HepG2 (cell line): ENCODE measurements at regions not wholly inside any gene's neighbourhood (a gene's known extent, or its start where the extent isn't known, plus 50 kb on each side); places are given as distances from the start of the nearest gene placed in this dataset.

Experiments used
- ATAC-seq: fragments of 200-7000 bp; cut with Tn5 transposase; 3 replicates; pipeline ENCODE4 v1.9.1; 2020; ENCODE audit warnings: mild to moderate bottlenecking, moderate library complexity
- BruUV-seq: library from RNA; stranded (reverse); fragments of 400-500 nt; replicated peaks from 2 replicates; lab custom pipeline; 2021; lab: Mats Ljungman, UMichigan
- CTCF ChIA-PET: fragments of 300-600 bp; formaldehyde crosslinking; extraction: SDS; loops from one replicate; lab custom pipeline; 2021; ENCODE audit warnings: low total read pairs, inconsistent platforms, low intra/inter-chr PET ratio; lab: Yijun Ruan, JAX
- POLR2A ChIA-PET: fragments of 350-600 bp; sonication (Branson Sonifier 250); formaldehyde crosslinking; loops from one replicate; lab custom pipeline; 2020; ENCODE audit warnings: antibody characterized with exemption, inconsistent platforms; lab: Yijun Ruan, JAX
- DNase-seq: peaks from one replicate; pipeline ENCODE4 v3.0.0-alpha.2; 2015; ENCODE audit warnings: low spot score
- FAIRE-seq: peaks from 3 replicates; lab custom pipeline; 2011; peaks lifted over from hg19 to GRCh38; lab: Jason Lieb, UNC
- H2AFZ ChIP-seq: one replicate; pipeline ENCODE4 v1.6.1; 2011; ENCODE audit warnings: low read length, inconsistent platforms
- H3K27ac ChIP-seq: fragments of 300-600 bp; 3 replicates; pipeline ENCODE4 v1.8.0; 2011; ENCODE audit warnings: mixed run types, mild to moderate bottlenecking, mixed read lengths, low read length, inconsistent platforms; ENCODE audit not compliant: insufficient read depth; ENCODE audit errors: extremely low read length
- H3K27me3 ChIP-seq, 2 experiments: fragments of 200-600 bp in 1 of 2; 2 replicates in 1 of 2; 3 replicates in 1 of 2; pipeline versions ENCODE4 v1.6.0 to v1.8.0; 2011; ENCODE audit warnings: low read length in 2 of 2, mild to moderate bottlenecking in 2 of 2, moderate library complexity in 2 of 2, inconsistent platforms in 1 of 2; ENCODE audit not compliant: insufficient read depth in 2 of 2, control insufficient read depth in 1 of 2
- H3K36me3 ChIP-seq, 2 experiments: fragments of 200-600 bp in 1 of 2; replicated peaks in 1 of 2; 2 replicates in 1 of 2; 3 replicates in 1 of 2; pipeline versions ENCODE4 v1.5.1 to v1.8.0; 2011; ENCODE audit warnings: low read length in 2 of 2, inconsistent platforms in 1 of 2; ENCODE audit not compliant: insufficient read depth in 2 of 2, control insufficient read depth in 1 of 2
- H3K4me1 ChIP-seq: 2 replicates; pipeline ENCODE4 v1.5.1; 2012; ENCODE audit warnings: low read length, inconsistent platforms; ENCODE audit not compliant: insufficient read depth
- H3K4me2 ChIP-seq: 2 replicates; pipeline ENCODE4 v1.6.0; 2011; ENCODE audit warnings: low read depth, low read length, inconsistent platforms
- H3K4me3 ChIP-seq, 3 experiments: fragments of 200-600 bp in 1 of 3; sonication (generic), shearing (Covaris generic) in 1 of 3; replicated peaks in 1 of 3; 2 replicates each; pipeline ENCODE4 v1.5.1; 2011 to 2016; ENCODE audit warnings: low read length in 3 of 3, inconsistent platforms in 2 of 3, low read depth in 2 of 3, mild to moderate bottlenecking in 2 of 3, control low read depth in 1 of 3, mixed read lengths in 1 of 3; ENCODE audit not compliant: insufficient read depth in 1 of 3
- H3K79me2 ChIP-seq: one replicate; pipeline ENCODE4 v1.6.1; 2011; ENCODE audit warnings: low read length, inconsistent platforms; ENCODE audit not compliant: insufficient read depth
- H3K9ac ChIP-seq: 2 replicates; pipeline ENCODE4 v1.6.0; 2011; ENCODE audit warnings: mild to moderate bottlenecking, low read depth, low read length, inconsistent platforms; ENCODE audit not compliant: insufficient read depth
- H3K9me3 ChIP-seq: 2 replicates; pipeline ENCODE4 v1.5.1; 2012; ENCODE audit warnings: mild to moderate bottlenecking, low read length
- H4K20me1 ChIP-seq: 2 replicates; pipeline ENCODE4 v1.6.0; 2011; ENCODE audit warnings: inconsistent platforms, mild to moderate bottlenecking, low read length, moderate library complexity; ENCODE audit not compliant: insufficient read depth
- ARNT ChIP-seq: fragments of 450-650 bp; IDR thresholded peaks from 2 replicates; pipeline ENCODE4 v1.6.1; 2017
- MAX ChIP-seq: IDR thresholded peaks from 2 replicates; pipeline ENCODE4 v1.6.1; 2012; ENCODE audit warnings: inconsistent platforms
- NCOA1 ChIP-seq: sonication (generic); formaldehyde crosslinking; IDR thresholded peaks from 2 replicates; pipeline ENCODE4 v1.9.0; 2021; ENCODE audit warnings: missing genetic modification reagents
- NFYC ChIP-seq: IDR thresholded peaks from 2 replicates; pipeline ENCODE4 v1.6.1; 2016; ENCODE audit warnings: missing genetic modification reagents, missing compliant biosample characterization
- NPAS2 ChIP-seq: sonication (generic); formaldehyde crosslinking; IDR thresholded peaks from 2 replicates; pipeline ENCODE4 v1.8.0; 2022; ENCODE audit warnings: mild to moderate bottlenecking, missing genetic modification reagents, borderline replicate concordance
- PRDM15 ChIP-seq: sonication (generic); formaldehyde crosslinking; IDR thresholded peaks from 2 replicates; pipeline ENCODE4 v1.4.0; 2020; ENCODE audit warnings: missing genetic modification reagents
- ZNF207 ChIP-seq: fragments of 450-650 bp; IDR thresholded peaks from 2 replicates; pipeline ENCODE4 v1.6.1; 2016; ENCODE audit warnings: antibody characterized with exemption, borderline replicate concordance
- ZNF333 ChIP-seq: sonication (generic); formaldehyde crosslinking; IDR thresholded peaks from 2 replicates; pipeline ENCODE4 v1.4.0; 2020; ENCODE audit warnings: mild to moderate bottlenecking, missing genetic modification reagents, borderline replicate concordance
- ZNF549 ChIP-seq: sonication (generic); formaldehyde crosslinking; IDR thresholded peaks from 2 replicates; pipeline ENCODE4 v1.5.0; 2020; ENCODE audit warnings: missing genetic modification reagents
- ZNF619 ChIP-seq: sonication (generic); formaldehyde crosslinking; IDR thresholded peaks from 2 replicates; pipeline ENCODE4 v1.4.0; 2020; ENCODE audit warnings: mild to moderate bottlenecking, missing genetic modification reagents
- ZXDC ChIP-seq: sonication (generic); formaldehyde crosslinking; IDR thresholded peaks from 2 replicates; pipeline ENCODE4 v1.5.0; 2020; ENCODE audit warnings: mild to moderate bottlenecking, missing genetic modification reagents
- WGBS: methylation state at CpG from one replicate; pipeline ENCODE4 v1.1.6; 2017; ENCODE audit warnings: low lambda C conversion rate; 5-methylcytosine and 5-hydroxymethylcytosine counted together
- in situ Hi-C: cut with HindIII; loops from 2 replicates; pipeline ENCODE4 v1.10.0; 2017; ENCODE audit warnings: low pct_unique_long_range_greater_than_20kb; ENCODE audit not compliant: extremely low pct_ligation_motif_present
- intact Hi-C: fragments of 100-400 bp; cut with micrococcal nuclease; formaldehyde crosslinking; loops from one replicate; pipeline ENCODE4 v1.10.0; 2022; ENCODE audit not compliant: unreplicated experiment
- TF ChIP-seq, protein P1 (sequence below): sonication (generic); formaldehyde crosslinking; IDR thresholded peaks from 2 replicates; pipeline ENCODE4 v1.4.0; 2020; ENCODE audit warnings: mild to moderate bottlenecking, missing genetic modification reagents, borderline replicate concordance

- DNase-seq (no peak), FAIRE-seq (no peak), ATAC-seq (no peak)
- TF ChIP-seq ZNF207 (no peak), ZNF549 (no peak), NPAS2 (no peak), MAX (no peak), NCOA1 (CRISPR knock-in tag) (no peak)
- intact Hi-C loops: no loop called here
- ChIA-PET POLR2A (no interaction called here), CTCF (no interaction called here)
- H3K9ac ChIP-seq: no peak overlapping the region
- no peaks in the 10 kb centered on the region; a peak in 1 of 5 replicates for H3K27me3 ChIP-seq
- H3K27ac ChIP-seq: no peak overlapping the region
- 8% methylated on average over 1 of the region's 1 CpG for WGBS
- no peaks in the 10 kb centered on the region for H3K9me3 ChIP-seq
- no peaks in the 10 kb centered on the region for H4K20me1 ChIP-seq
- H2AFZ ChIP-seq: no peak overlapping the region
- H3K4me3 ChIP-seq: no peak overlapping the region
- in situ Hi-C loops: no loop called here
- H3K4me1 ChIP-seq: no peaks in the 10 kb centered on the region
- BruUV-seq: no TSS peak
- no peaks in the 10 kb centered on the region for H3K36me3 ChIP-seq
- H3K4me2 ChIP-seq: no peak overlapping the region
- no peaks in the 10 kb centered on the region for H3K79me2 ChIP-seq
These were observed 233.0 kb upstream of the PROK2 start for GRCh38 chr3:72017935-72018334.

DNA sequence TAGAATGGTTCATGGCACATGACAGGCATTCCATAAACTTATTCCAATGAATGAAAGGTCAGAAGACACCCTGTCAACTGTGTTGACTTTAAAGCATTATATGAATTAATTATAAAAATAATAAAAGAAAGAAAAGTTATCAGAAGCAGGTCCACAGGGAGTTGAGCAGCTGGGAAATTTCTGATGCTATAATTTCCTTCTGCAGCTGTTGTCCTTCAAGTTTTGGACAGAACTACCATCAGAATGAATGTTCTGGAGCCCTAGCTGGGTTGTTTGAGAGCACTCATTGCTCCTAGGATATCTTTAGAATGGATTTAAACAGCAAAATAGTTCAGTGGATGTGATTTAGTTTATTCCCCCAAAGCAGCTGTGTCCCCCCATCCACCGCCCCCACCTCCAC lies 232.4 kb upstream of the PROK2 start:
- Histone ChIP-seq H4K20me1 (no peaks in the 10 kb centered on the region), H3K27me3 (no peaks in the 10 kb centered on the region; a peak in 1 of 5 replicates), H3K27ac (no peak overlapping the region), H3K36me3 (no peaks in the 10 kb centered on the region), H2AFZ (no peak overlapping the region), H3K4me1 (no peaks in the 10 kb centered on the region), H3K4me2 (no peak overlapping the region), H3K9ac (no peak overlapping the region), H3K79me2 (no peaks in the 10 kb centered on the region), H3K4me3 (no peak overlapping the region), H3K9me3 (no peaks in the 10 kb centered on the region)
- CTCF ChIA-PET: no interaction called here
- ATAC-seq: no peak
- no peak for FAIRE-seq
- TF ChIP-seq, protein P1, sequence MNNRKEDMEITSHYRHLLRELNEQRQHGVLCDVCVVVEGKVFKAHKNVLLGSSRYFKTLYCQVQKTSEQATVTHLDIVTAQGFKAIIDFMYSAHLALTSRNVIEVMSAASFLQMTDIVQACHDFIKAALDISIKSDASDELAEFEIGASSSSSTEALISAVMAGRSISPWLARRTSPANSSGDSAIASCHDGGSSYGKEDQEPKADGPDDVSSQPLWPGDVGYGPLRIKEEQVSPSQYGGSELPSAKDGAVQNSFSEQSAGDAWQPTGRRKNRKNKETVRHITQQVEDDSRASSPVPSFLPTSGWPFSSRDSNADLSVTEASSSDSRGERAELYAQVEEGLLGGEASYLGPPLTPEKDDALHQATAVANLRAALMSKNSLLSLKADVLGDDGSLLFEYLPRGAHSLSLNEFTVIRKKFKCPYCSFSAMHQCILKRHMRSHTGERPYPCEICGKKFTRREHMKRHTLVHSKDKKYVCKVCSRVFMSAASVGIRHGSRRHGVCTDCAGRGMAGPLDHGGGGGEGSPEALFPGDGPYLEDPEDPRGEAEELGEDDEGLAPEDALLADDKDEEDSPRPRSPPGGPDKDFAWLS (CRISPR knock-in tag): no peak
- TF ChIP-seq ZXDC (CRISPR knock-in tag): no peak
- no peak for TF ChIP-seq ZNF619 (CRISPR knock-in tag)
- no peak for TF ChIP-seq PRDM15 (CRISPR knock-in tag)
- TF ChIP-seq ZNF333 (CRISPR knock-in tag): no peak
- TF ChIP-seq NFYC (CRISPR knock-in tag): no peak
- no peak for TF ChIP-seq ARNT
- WGBS: 56% methylated on average over 1 of the region's 1 CpG
- intact Hi-C loops (no loop called here), in situ Hi-C loops (no loop called here)
- POLR2A ChIA-PET: no interaction called here
- BruUV-seq: no TSS peak
- no peak for DNase-seq
